IPS-18c (cell line): ENCODE measurements at regions not wholly inside any gene's neighbourhood (a gene's known extent, or its start where the extent isn't known, plus 50 kb on each side); places are given as distances from the start of the nearest gene placed in this dataset.

ENCODE experiments used
- H3K4me3 ChIP-seq: 2 replicates; pipeline ENCODE4 v1.7.0; 2013; ENCODE audit warnings: low read depth, mild to moderate bottlenecking, low read length, moderate library complexity; ENCODE audit not compliant: insufficient read depth
- H3K9me3 ChIP-seq: one replicate; pipeline ENCODE4 v1.6.1; 2013; ENCODE audit warnings: mild to moderate bottlenecking, low read length, moderate library complexity; ENCODE audit not compliant: control insufficient read depth, insufficient read depth

- no peaks in the 10 kb centered on the region for H3K9me3 ChIP-seq
- H3K4me3 ChIP-seq: no peak overlapping the region
Observed at GRCh38 chr5:117055517-117055916, 480.9 kb upstream of the SEMA6A start.

- H3K9me3 ChIP-seq: no peaks in the 10 kb centered on the region
- H3K4me3 ChIP-seq: no peak overlapping the region
Observed at GRCh38 chr5:117054911-117055310, 480.3 kb upstream of the SEMA6A start.

- Histone ChIP-seq H3K4me3 (no peak overlapping the region), H3K9me3 (no peaks in the 10 kb centered on the region)
Observed at GRCh38 chr5:117054141-117054540, 479.5 kb upstream of the SEMA6A start.

DNA sequence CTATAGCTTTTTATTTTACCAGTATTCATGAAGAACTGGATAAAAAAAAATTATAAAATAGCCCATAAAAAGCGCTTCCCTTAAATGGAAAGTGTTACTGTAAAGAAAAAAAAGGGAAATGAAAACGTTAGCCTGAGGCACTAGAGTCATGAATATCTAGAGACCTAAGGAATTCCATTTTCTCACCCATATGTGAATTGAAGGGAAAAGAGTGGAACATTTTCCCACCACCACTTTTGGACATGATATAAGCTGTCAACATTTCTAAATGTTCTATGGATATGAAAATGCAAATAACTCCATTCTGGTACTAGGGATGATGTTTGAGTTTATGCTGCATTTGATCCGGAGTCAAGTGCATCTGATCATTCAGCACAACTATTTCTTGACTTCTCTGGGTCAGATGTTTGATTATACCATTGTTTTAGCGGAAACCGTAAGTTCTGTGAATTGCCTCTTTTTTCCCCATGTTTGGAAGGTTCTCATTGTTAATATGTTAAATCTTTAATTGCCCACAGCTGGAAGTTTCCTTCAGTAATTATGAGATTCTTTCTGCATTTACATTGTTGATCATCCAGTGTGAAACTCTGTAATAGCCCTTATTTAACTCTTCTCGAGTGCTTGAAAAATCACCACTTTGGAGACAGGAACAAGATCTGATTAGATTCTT, 467.4 kb upstream of the SEMA6A start:
- no peaks in the 10 kb centered on the region for H3K9me3 ChIP-seq
- H3K4me3 ChIP-seq: no peak overlapping the region

DNA sequence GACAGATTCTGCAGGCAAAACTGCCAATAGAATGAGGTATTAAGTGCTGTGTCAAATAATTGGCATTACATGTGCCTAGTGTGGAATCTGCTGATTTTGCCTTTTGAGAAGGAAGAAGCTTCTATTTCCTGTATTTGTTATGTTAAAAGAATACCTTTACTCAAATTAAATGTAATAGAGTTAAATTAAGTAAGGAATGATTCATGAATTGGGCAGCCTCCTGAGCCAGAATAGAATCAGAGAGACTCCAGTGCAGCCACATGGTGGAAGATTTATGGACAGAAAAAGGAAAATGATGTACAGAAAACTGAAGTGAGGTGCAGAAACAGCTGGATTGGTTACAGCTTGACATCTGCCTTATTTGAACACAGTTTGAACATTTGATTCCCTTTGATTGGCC, 464.4 kb upstream of the SEMA6A start:
- Histone ChIP-seq H3K4me3 (no peak overlapping the region), H3K9me3 (no peaks in the 10 kb centered on the region)

- H3K4me3 ChIP-seq: no peak overlapping the region
- no peaks in the 10 kb centered on the region for H3K9me3 ChIP-seq
Observed at GRCh38 chr5:117027384-117027783, 452.8 kb upstream of the SEMA6A start.

DNA sequence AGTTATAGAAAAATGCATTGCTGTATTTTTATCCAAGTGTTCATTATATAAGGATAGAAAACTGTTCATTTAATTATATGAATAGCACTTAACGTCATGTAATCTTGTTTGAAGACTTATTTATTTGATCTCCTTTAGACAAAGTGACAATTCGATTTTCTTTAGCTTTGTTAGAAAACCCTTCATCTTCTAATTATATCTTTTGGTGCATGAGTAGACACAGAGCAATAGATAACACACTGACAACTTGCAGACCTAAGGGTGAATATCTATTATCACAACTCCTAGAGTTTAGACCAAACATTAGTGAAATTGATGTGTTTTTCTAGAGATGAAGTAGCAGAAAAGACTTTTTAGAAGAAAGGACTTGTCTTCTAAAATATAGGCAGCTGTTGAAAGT, 446.4 kb upstream of the SEMA6A start:
- Histone ChIP-seq H3K4me3 (no peak overlapping the region), H3K9me3 (no peaks in the 10 kb centered on the region)

DNA sequence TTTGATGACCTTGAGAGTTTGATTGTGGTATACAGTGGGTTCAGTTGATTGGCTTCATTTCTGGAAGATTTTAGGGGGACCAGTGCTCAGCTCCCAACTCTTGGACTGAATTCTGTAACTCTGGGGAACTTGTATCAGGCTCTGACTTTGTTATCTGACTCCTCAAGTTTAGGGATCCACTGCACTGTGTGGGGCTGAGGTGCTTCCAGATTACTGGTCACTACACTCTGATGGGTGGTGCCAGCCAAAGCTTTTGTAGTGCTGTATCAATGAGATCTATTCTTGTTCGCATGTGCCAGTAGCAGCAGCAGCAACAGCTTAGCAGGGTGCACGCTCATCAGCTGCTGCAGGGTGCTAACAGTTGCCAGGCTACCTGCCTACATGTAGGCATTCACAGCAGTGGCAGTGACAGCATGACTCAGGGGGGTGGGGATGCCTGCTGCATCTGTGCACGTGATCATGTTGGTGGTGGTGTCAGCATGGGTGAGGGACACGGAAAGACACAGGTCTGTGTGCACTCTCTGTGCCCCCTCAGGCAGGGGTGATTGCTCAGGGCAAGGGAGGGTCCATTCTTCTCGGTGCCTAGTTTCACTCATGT, 438.8 kb upstream of the SEMA6A start:
- no peaks in the 10 kb centered on the region for H3K9me3 ChIP-seq
- no peak overlapping the region for H3K4me3 ChIP-seq

DNA sequence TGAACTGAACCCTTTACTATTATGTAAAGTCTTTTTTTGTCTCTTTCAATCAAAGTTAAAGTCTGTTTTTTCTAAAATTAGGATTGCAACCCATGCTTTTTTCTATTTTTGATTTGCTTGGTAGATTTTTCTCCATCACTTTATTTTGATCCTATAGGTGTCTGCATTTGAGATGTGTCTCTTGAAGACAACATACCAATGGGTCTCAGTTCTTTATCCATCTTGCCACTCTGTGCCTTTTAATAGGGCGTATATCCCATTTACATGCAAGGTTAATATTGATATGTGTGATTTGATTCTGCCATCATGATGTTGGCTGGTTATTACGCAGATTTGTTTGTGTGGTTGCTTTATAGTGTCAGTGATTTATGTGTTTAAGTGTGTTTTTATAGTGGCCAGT, 436.0 kb upstream of the SEMA6A start:
- Histone ChIP-seq H3K4me3 (no peak overlapping the region), H3K9me3 (no peaks in the 10 kb centered on the region)

DNA sequence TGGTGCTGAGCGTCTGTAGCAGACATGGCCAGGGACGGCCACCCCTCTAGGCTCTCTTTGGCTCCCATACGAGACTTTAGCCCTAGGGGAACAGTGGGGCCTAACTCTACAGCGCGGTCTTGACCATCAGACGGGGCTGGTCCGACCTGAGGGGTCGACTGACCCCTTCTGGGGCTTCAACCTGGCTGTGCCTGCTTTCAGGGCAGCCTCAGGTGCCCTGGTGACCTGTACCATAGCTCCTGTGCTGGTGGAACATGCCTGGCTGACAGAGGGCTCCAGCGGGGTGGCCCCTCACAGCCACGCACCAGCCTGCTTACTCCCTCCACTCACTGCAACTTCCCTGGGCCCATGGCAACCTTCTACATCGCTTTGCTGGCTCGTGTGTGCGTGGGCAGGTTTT, 423.4 kb upstream of the SEMA6A start:
- Histone ChIP-seq H3K9me3 (no peaks in the 10 kb centered on the region), H3K4me3 (no peak overlapping the region)

DNA sequence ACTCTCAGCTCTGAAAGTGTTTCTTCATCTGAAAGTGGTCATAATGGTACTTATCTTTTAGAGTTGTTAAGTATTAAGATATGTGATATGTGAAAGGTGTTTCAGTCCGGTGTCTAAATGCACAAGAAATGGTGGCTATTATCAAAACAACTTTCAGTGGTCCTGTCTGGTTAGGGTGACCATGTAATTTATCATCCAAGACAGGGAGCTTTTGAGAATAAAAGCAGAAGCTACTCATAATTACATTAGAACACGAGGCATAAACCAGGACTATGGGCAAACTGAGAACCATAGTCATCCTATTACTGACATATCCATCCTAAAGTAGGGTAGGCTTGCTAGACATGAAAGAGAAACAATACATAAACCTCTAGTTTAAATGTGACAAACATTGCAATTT, 418.1 kb upstream of the SEMA6A start:
- no peak overlapping the region for H3K4me3 ChIP-seq
- no peaks in the 10 kb centered on the region for H3K9me3 ChIP-seq

DNA sequence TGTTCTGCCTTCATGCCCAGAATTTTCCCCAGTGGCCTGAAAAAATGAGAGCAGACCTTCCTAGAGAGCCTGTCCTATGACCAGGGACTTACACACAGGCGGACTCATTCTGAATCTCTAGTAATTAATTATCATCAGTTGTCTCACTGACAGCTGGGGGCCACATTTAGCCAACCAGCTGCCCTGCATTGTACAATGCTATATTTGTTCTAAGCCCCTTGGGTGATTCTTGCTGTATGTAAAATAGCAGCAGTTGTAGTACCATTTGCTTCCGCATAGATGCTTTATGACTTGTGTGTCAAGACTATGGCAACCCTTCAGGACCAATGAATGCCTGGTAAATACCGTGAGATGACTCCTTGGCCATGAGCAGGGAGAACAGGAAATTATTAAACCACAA, 415.4 kb upstream of the SEMA6A start:
- no peak overlapping the region for H3K4me3 ChIP-seq
- no peaks in the 10 kb centered on the region for H3K9me3 ChIP-seq

GRCh38 chr5:116982035-116982434, 407.4 kb upstream of the SEMA6A start:
- no peak overlapping the region for H3K4me3 ChIP-seq

GRCh38 chr5:116980581-116980980, 406.0 kb upstream of the SEMA6A start:
- Histone ChIP-seq H3K4me3 (no peak overlapping the region), H3K9me3 (no peaks in the 10 kb centered on the region)

More at GRCh38 chr5:116982035-116982434, 407.4 kb upstream of the SEMA6A start:
- no peaks in the 10 kb centered on the region for H3K9me3 ChIP-seq

GRCh38 chr5:116976767-116977166, 402.1 kb upstream of the SEMA6A start:
- no peak overlapping the region for H3K4me3 ChIP-seq
- no peaks in the 10 kb centered on the region for H3K9me3 ChIP-seq

- no peaks in the 10 kb centered on the region for H3K9me3 ChIP-seq
- no peak overlapping the region for H3K4me3 ChIP-seq
Observed at GRCh38 chr5:116971131-116971530, 396.5 kb upstream of the SEMA6A start.

- Histone ChIP-seq H3K4me3 (no peak overlapping the region), H3K9me3 (no peaks in the 10 kb centered on the region)
Observed at GRCh38 chr5:116970318-116970717, 395.7 kb upstream of the SEMA6A start.

DNA sequence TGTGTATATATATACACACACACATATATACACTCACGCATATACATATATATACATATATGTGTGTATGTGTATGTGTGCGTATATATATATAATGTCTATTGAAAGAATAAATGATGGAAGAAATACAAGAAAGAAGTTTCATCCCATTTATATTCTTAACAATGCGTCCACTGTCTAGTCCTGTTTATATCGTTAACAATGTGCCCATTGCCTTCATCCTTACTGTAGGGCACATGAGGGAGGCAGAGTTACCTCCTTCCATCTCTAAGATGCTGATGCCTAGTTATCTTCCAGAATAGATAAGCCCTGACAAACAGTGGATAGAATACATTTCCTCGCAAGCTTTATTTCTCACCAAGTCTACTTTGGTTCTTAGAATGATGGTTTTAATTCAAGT, 389.8 kb upstream of the SEMA6A start:
- Histone ChIP-seq H3K9me3 (no peaks in the 10 kb centered on the region), H3K4me3 (no peak overlapping the region)

- Histone ChIP-seq H3K4me3 (no peak overlapping the region), H3K9me3 (no peaks in the 10 kb centered on the region)
Observed at GRCh38 chr5:116961021-116961420, 386.4 kb upstream of the SEMA6A start.
